SK-N-SH (cell line): ENCODE measurements at regions not wholly inside any gene's neighbourhood (a gene's known extent, or its start where the extent isn't known, plus 50 kb on each side); places are given as distances from the start of the nearest gene placed in this dataset.

Experiments
- CTCF ChIA-PET: fragments of 300-600, 350-600 bp; formaldehyde crosslinking; extraction: SDS; loops from one replicate; lab custom pipeline; 2021; lab: Yijun Ruan, JAX
- POLR2A ChIA-PET: fragments of 350-600 bp; sonication (Branson Sonifier 250); formaldehyde crosslinking; extraction: SDS; loops from one replicate; lab custom pipeline; 2020; ENCODE audit warnings: antibody characterized with exemption, inconsistent platforms; lab: Yijun Ruan, JAX
- DNase-seq: peaks from one replicate; pipeline ENCODE4 v3.0.0; 2012
- H2AFZ ChIP-seq: fragments of 200-600 bp; sonication (generic); 2 replicates; pipeline ENCODE4 v1.8.1; 2016; ENCODE audit warnings: antibody characterized with exemption, mild to moderate bottlenecking, low read depth
- H3F3A ChIP-seq: fragments of 200-600 bp; sonication (generic); replicated peaks from 2 replicates; pipeline ENCODE3; 2016; ENCODE audit warnings: antibody characterized with exemption, mild to moderate bottlenecking; ENCODE audit not compliant: insufficient read depth
- H3K27ac ChIP-seq, 2 experiments: fragments of 200-500 bp in 1 of 2; fragments of 200-600 bp in 1 of 2; sonication (Bioruptor generic) in 1 of 2; sonication (generic), shearing (Covaris generic) in 1 of 2; 2 replicates each; pipeline versions ENCODE4 v1.5.1 to v1.6.1; 2014 to 2016; ENCODE audit warnings: low read depth in 2 of 2, inconsistent platforms in 1 of 2, low read length in 1 of 2, mild to moderate bottlenecking in 1 of 2, mixed read lengths in 1 of 2
- H3K27me3 ChIP-seq: fragments of 200-600 bp; sonication (generic), shearing (Covaris generic); 2 replicates; pipeline ENCODE4 v1.6.1; 2016; ENCODE audit warnings: mixed run types; ENCODE audit not compliant: insufficient read depth
- H3K36me3 ChIP-seq, 2 experiments: fragments of 200-500 bp in 1 of 2; fragments of 200-600 bp in 1 of 2; sonication (Bioruptor generic) in 1 of 2; sonication (generic) in 1 of 2; replicated peaks in 1 of 2; 2 replicates each; pipeline versions ENCODE3 to v1.5.1; 2014 to 2016; ENCODE audit warnings: low read length in 1 of 2, mild to moderate bottlenecking in 1 of 2; ENCODE audit not compliant: insufficient read depth in 2 of 2, control insufficient read depth in 1 of 2
- H3K4me1 ChIP-seq, 2 experiments: fragments of 200-500 bp in 1 of 2; fragments of 200-600 bp in 1 of 2; sonication (Bioruptor generic) in 1 of 2; sonication (generic), shearing (Covaris generic) in 1 of 2; 2 replicates each; pipeline versions ENCODE4 v1.5.1 to v1.6.1; 2014 to 2016; ENCODE audit warnings: low read depth in 1 of 2, low read length in 1 of 2, mixed run types in 1 of 2; ENCODE audit not compliant: insufficient read depth in 2 of 2, control insufficient read depth in 1 of 2
- H3K4me2 ChIP-seq: fragments of 200-600 bp; sonication (generic), shearing (Covaris generic); 2 replicates; pipeline ENCODE4 v1.6.1; 2017; ENCODE audit warnings: mixed run types
- H3K4me3 ChIP-seq, 2 experiments: fragments of 200-500 bp in 1 of 2; fragments of 200-600 bp in 1 of 2; sonication (Bioruptor generic) in 1 of 2; sonication (generic), shearing (Covaris generic) in 1 of 2; 2 replicates each; pipeline versions ENCODE4 v1.5.1 to v1.8.1; 2014 to 2016; ENCODE audit warnings: low read depth in 2 of 2, inconsistent platforms in 1 of 2, low read length in 1 of 2, mild to moderate bottlenecking in 1 of 2, mixed read lengths in 1 of 2, moderate library complexity in 1 of 2
- H3K79me2 ChIP-seq: fragments of 200-600 bp; sonication (generic); 2 replicates; pipeline ENCODE4 v1.8.1; 2017; ENCODE audit warnings: mild to moderate bottlenecking; ENCODE audit not compliant: insufficient read depth
- H3K9ac ChIP-seq: fragments of 200-600 bp; sonication (generic); 2 replicates; pipeline ENCODE4 v1.6.1; 2017; ENCODE audit warnings: mixed run types
- H3K9me2 ChIP-seq: fragments of 200-600 bp; sonication (generic); 2 replicates; pipeline ENCODE4 v1.6.1; 2017; ENCODE audit warnings: mixed run types
- H3K9me3 ChIP-seq: fragments of 200-600 bp; sonication (generic); 2 replicates; pipeline ENCODE4 v1.6.1; 2017; ENCODE audit warnings: mixed run types, mild to moderate bottlenecking, moderate library complexity
- H4K20me1 ChIP-seq: fragments of 200-600 bp; sonication (generic); 2 replicates; pipeline ENCODE4 v1.6.1; 2017; ENCODE audit warnings: mild to moderate bottlenecking, mixed run types; ENCODE audit not compliant: insufficient read depth
- FOXJ3 ChIP-seq: sonication (generic); formaldehyde crosslinking; IDR thresholded peaks from 2 replicates; pipeline ENCODE4 v1.5.1; 2020; ENCODE audit warnings: mild to moderate bottlenecking, missing genetic modification reagents
- MEF2A ChIP-seq: IDR thresholded peaks from 2 replicates; pipeline ENCODE4 v1.4.0; 2012; ENCODE audit warnings: low read depth, borderline replicate concordance
- RXRA ChIP-seq: IDR thresholded peaks from 2 replicates; pipeline ENCODE4 v1.4.0; 2012; ENCODE audit warnings: low read depth, mild to moderate bottlenecking, borderline replicate concordance
- SIN3A ChIP-seq: IDR thresholded peaks from 2 replicates; pipeline ENCODE4 v1.6.1; 2012; ENCODE audit warnings: low read depth, mild to moderate bottlenecking, low read length, moderate library complexity, borderline replicate concordance
- TCF12 ChIP-seq: IDR thresholded peaks from 2 replicates; pipeline ENCODE4 v1.4.0; 2012
- TEAD4 ChIP-seq: IDR thresholded peaks from 2 replicates; pipeline ENCODE4 v1.4.0; 2012; ENCODE audit warnings: mild to moderate bottlenecking, borderline replicate concordance; ENCODE audit not compliant: insufficient read depth
- WGBS: methylation state at CpG from one replicate; pipeline ENCODE4 v1.1.6; 2017; ENCODE audit warnings: low lambda C conversion rate; 5-methylcytosine and 5-hydroxymethylcytosine counted together
- TF ChIP-seq, protein P1 (sequence below): fragments of 200-600 bp; sonication (generic); IDR thresholded peaks from 2 replicates; pipeline ENCODE4 v1.6.1; 2017; ENCODE audit warnings: antibody characterized with exemption, mild to moderate bottlenecking, moderate library complexity
- TF ChIP-seq, protein P2 (sequence below): IDR thresholded peaks from 2 replicates; pipeline ENCODE4 v1.4.0; 2012; ENCODE audit warnings: low read depth, borderline replicate concordance
- TF ChIP-seq, protein P3 (sequence below): fragments of 150-350 bp; IDR thresholded peaks from 2 replicates; pipeline ENCODE4 v1.6.1; 2017; ENCODE audit warnings: antibody characterized with exemption, low read length, low read depth, borderline replicate concordance
- TF ChIP-seq, protein P4 (sequence below): IDR thresholded peaks from 2 replicates; pipeline ENCODE4; 2012

DNA sequence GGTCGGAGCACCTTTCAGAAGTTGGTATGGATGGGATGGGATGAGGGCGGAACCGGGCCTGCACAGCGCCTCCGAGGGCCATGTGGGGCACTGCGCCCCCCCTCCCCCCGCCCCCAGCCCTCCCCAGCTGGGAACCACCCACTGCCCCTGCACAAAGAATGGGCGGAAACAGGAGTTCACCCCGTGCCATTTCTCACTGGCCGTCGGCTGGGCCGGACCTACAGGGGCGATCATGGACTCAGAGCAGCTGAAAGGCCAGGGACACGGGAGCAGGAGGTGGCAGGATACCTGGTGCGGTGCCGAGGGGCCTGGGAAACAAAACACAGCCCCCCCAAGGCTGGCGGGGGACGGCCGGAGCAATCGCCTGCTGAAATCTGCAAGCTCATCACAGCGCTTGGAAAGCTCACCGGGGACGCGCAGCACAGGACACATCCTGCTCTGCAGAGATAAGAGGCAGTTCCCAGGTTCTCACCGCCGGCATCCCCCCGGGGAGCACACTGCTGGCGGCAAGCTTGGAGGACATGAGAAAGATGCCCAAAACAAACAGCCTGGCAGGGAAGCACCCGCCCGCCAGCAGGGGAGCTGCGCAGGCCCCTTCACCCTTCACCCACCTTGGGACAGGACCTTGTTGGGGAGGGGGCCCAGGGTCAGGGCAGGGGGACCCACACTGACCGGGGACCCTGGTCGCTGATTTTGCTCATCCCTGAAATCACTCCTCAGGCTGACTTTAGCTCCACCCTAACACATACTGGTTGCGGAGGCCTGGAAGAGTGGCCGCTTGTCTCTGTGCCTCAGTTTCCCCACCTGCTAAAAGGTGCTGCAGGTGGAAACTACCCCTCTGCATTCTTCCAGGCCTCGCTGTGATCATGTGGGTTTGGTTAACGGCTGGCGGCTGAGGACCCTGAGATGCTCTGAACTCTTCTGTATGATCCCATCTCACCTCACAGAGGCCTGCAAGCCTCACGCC lies 263.9 kb downstream of the C16orf95 start:
- DNase-seq, result no peak
- Histone ChIP-seq H3K36me3 (no peaks in the 10 kb centered on the region), H3K4me3 (no peak overlapping the region), H3K4me2 (no peak overlapping the region; the same call in 1 of the 2 replicates), H3K9ac (no peak overlapping the region), H3K9me3 (no peaks in the 10 kb centered on the region), H3K27me3 (peaks cover 95% of the 10 kb centered on the region), H3K79me2 (no peaks in the 10 kb centered on the region), H4K20me1 (peaks cover 4% of the 10 kb centered on the region), H3K9me2 (no peaks in the 10 kb centered on the region), H2AFZ (no peak overlapping the region), H3K4me1 (no peaks in the 10 kb centered on the region), H3K27ac (no peak overlapping the region), H3F3A (peaks cover 12% of the 10 kb centered on the region)
- ChIA-PET POLR2A (no interaction called here), CTCF (interaction anchor here (1.3 to 1.7 kb wide), 2 partner anchors 9 to 489 kb away, joined by 3 to 10 read pairs; no protein-coding TSS in a partner anchor)
- TF ChIP-seq RXRA, result no peak
- no peak for TF ChIP-seq SIN3A
- TF ChIP-seq, protein P1, sequence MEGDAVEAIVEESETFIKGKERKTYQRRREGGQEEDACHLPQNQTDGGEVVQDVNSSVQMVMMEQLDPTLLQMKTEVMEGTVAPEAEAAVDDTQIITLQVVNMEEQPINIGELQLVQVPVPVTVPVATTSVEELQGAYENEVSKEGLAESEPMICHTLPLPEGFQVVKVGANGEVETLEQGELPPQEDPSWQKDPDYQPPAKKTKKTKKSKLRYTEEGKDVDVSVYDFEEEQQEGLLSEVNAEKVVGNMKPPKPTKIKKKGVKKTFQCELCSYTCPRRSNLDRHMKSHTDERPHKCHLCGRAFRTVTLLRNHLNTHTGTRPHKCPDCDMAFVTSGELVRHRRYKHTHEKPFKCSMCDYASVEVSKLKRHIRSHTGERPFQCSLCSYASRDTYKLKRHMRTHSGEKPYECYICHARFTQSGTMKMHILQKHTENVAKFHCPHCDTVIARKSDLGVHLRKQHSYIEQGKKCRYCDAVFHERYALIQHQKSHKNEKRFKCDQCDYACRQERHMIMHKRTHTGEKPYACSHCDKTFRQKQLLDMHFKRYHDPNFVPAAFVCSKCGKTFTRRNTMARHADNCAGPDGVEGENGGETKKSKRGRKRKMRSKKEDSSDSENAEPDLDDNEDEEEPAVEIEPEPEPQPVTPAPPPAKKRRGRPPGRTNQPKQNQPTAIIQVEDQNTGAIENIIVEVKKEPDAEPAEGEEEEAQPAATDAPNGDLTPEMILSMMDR, result peak; percentile 42
- 26% methylated on average over 28 of the region's 39 CpGs for WGBS

DNA sequence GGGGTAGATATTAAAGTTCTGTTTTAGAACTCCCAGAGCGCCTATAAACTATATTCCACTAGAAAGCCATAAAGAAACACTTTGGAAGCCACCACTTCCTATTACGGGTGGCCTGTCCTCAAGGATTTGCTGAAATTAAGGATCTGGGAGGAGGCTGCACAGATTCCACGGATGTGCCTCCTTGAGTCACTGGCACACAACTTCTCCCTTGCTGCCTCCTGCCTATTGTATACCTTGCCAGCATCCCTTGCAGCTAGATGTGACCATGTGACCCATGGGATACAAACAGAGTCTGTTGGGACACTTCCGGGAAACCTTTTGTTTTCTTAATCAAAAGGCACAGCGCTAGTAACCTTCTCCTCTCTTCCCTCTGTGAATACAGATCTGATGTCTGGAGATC lies 263.0 kb downstream of the C16orf95 start:
- Histone ChIP-seq H3K27me3 (peaks cover 87% of the 10 kb centered on the region), H3K9me2 (no peaks in the 10 kb centered on the region), H3K9me3 (no peaks in the 10 kb centered on the region), H3F3A (peaks cover 12% of the 10 kb centered on the region), H3K79me2 (no peaks in the 10 kb centered on the region), H3K9ac (no peak overlapping the region), H3K36me3 (no peaks in the 10 kb centered on the region), H3K27ac (no peak overlapping the region), H2AFZ (no peak overlapping the region), H3K4me3 (no peak overlapping the region), H4K20me1 (peaks cover 4% of the 10 kb centered on the region), H3K4me2 (no peak overlapping the region), H3K4me1 (no peaks in the 10 kb centered on the region)
- CTCF ChIA-PET, result interaction anchor here (2.4 kb wide), 1 partner anchor 490 kb away, joined by 9 read pairs; no protein-coding TSS in a partner anchor
- no peak for DNase-seq
- POLR2A ChIA-PET, result no interaction called here
- TF ChIP-seq, protein P2, sequence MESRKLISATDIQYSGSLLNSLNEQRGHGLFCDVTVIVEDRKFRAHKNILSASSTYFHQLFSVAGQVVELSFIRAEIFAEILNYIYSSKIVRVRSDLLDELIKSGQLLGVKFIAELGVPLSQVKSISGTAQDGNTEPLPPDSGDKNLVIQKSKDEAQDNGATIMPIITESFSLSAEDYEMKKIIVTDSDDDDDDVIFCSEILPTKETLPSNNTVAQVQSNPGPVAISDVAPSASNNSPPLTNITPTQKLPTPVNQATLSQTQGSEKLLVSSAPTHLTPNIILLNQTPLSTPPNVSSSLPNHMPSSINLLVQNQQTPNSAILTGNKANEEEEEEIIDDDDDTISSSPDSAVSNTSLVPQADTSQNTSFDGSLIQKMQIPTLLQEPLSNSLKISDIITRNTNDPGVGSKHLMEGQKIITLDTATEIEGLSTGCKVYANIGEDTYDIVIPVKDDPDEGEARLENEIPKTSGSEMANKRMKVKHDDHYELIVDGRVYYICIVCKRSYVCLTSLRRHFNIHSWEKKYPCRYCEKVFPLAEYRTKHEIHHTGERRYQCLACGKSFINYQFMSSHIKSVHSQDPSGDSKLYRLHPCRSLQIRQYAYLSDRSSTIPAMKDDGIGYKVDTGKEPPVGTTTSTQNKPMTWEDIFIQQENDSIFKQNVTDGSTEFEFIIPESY, result no peak
- no peak for TF ChIP-seq TEAD4
- TF ChIP-seq TCF12, result no peak
- no peak for TF ChIP-seq FOXJ3 (CRISPR knock-in tag)
- TF ChIP-seq, protein P3, sequence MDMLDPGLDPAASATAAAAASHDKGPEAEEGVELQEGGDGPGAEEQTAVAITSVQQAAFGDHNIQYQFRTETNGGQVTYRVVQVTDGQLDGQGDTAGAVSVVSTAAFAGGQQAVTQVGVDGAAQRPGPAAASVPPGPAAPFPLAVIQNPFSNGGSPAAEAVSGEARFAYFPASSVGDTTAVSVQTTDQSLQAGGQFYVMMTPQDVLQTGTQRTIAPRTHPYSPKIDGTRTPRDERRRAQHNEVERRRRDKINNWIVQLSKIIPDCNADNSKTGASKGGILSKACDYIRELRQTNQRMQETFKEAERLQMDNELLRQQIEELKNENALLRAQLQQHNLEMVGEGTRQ, result no peak
- TF ChIP-seq, protein P1, result no peak
- TF ChIP-seq, protein P4, sequence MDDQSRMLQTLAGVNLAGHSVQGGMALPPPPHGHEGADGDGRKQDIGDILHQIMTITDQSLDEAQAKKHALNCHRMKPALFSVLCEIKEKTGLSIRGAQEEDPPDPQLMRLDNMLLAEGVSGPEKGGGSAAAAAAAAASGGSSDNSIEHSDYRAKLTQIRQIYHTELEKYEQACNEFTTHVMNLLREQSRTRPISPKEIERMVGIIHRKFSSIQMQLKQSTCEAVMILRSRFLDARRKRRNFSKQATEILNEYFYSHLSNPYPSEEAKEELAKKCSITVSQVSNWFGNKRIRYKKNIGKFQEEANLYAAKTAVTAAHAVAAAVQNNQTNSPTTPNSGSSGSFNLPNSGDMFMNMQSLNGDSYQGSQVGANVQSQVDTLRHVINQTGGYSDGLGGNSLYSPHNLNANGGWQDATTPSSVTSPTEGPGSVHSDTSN, result no peak
- TF ChIP-seq MEF2A, result no peak
- WGBS, result 46% methylated on average over 5 of the region's 5 CpGs
